ENCODE measurements at regions not wholly inside any gene's neighbourhood (a gene's known extent, or its start where the extent isn't known, plus 50 kb on each side); places are given as distances from the start of the nearest gene placed in this dataset.

GRCh38 chrX:40182615-40183014 lies 84.9 kb upstream of the BCOR start:
- DNase-seq (ENCODE audit: low read depth), result no peak
- TF ChIP-seq CTCF (conservative IDR thresholded peaks at IDR 0.05; ENCODE audit: low read depth, low read length), result no peak

GRCh38 chrX:40182095-40182494 lies 84.3 kb upstream of the BCOR start:
- H3K4me3 ChIP-seq (ENCODE audit: low read depth, low read length), result no peak overlapping the region
- TF ChIP-seq CTCF (conservative IDR thresholded peaks at IDR 0.05; ENCODE audit: low read depth, low read length), result no peak
- DNase-seq (ENCODE audit: low read depth), result no peak

More at GRCh38 chrX:40182615-40183014, 84.9 kb upstream of the BCOR start:
- H3K4me3 ChIP-seq (ENCODE audit: low read depth, low read length), result no peak overlapping the region

DNA sequence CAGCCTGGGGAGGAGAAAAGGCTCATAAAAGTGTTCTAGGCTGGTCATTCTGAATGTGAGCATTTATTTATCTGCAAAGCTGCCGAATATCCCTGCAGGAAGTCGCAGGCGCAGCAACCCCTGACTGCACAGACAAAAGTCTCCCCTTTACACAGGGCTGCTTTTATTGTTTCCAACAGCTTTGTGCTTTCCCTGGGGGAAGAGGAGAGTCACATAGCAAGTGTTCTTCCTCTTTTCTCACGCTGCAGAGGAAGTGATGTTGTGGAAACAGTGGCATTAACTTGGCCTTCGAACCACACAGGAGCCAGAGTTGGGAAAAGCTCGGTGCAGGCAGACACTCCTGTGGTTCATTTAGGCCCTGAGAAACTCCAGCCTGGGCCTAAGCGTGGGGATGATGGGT lies 81.5 kb upstream of the BCOR start:
- no peak for TF ChIP-seq CTCF (conservative IDR thresholded peaks at IDR 0.05; ENCODE audit: low read depth, low read length)
- DNase-seq (ENCODE audit: low read depth), result no peak
- no peak overlapping the region for H3K4me3 ChIP-seq (ENCODE audit: low read depth, low read length)

DNA sequence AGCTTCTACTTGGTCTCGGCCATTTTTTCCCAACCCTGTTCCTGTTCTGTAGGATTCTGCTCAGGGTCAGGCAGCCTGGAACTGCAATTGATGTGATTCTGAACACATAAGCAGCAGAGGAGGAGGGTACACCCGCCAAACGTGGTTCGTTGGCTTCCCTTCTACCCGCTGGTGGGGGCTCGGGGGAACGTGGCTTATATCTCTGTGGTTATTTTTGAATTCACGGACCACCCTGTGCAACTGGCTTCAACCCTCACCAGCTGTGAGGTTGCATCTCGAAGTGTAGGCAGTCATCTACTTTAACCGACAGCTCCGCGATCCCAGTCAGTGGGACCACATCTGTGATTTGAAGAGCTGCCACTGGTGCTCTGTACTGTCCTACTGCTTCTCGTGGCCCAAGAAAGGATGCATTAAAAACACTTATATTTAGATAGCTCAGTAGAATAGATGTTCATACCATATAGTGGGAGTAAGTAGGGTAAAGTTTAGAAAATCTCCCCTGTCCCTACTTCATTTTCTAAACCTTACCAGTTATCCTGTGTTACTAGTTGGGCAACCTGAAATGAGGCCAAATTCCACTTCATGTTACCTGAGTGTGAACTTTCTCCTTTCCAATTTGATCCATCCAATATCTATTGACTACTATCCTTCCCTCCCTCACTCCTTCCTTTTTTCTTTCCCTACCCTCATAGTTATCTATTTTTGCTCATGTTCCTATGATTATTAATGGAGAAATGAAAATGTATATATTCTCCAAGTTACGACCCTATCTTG lies 80.4 kb upstream of the BCOR start:
- no peak for DNase-seq (ENCODE audit: low read depth)
- TF ChIP-seq CTCF (conservative IDR thresholded peaks at IDR 0.05; ENCODE audit: low read depth, low read length), result no peak
- H3K4me3 ChIP-seq (ENCODE audit: low read depth, low read length), result no peak overlapping the region

DNA sequence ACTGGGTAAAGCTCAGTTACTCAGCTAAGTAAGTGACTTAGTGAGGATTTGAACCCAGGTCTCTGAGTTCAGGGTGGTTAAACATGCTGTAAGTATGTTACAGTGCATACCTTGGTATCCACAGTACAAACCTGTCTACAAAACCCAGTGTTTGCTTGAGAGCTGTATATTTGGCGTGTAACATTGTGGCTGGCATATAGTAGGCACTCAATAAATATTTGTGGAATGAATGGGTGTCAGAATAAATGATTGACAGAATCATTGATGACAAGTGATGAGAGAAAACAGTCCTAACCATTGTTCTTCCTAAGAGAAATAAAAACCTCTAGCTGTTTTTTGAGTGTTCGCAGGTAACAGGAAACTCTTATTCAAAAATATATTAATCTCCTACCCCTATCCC lies 79.7 kb upstream of the BCOR start:
- no peak for DNase-seq (ENCODE audit: low read depth)
- no peak for TF ChIP-seq CTCF (conservative IDR thresholded peaks at IDR 0.05; ENCODE audit: low read depth, low read length)
- no peak overlapping the region for H3K4me3 ChIP-seq (ENCODE audit: low read depth, low read length)

- peak; percentile 12 for TF ChIP-seq CTCF (conservative IDR thresholded peaks at IDR 0.05; ENCODE audit: low read depth, low read length)
- H3K4me3 ChIP-seq (ENCODE audit: low read depth, low read length), result peak overlapping the region; percentile 60
- DNase-seq (ENCODE audit: low read depth), result no peak
Observed at GRCh38 chrX:40177117-40177430, 79.3 kb upstream of the BCOR start.
